GM21825 (cell line): ENCODE measurements at regions not wholly inside any gene's neighbourhood (a gene's known extent, or its start where the extent isn't known, plus 50 kb on each side); places are given as distances from the start of the nearest gene placed in this dataset.

Experiments used
- ATAC-seq: cut with Tn5 transposase; IDR thresholded peaks from one replicate; pipeline ENCODE4 v1.9.1; 2021; ENCODE audit warnings: mild to moderate bottlenecking, moderate library complexity; ENCODE audit not compliant: unreplicated experiment

- no peak for ATAC-seq
Measured at GRCh38 chr4:156191044-156191781, 237.5 kb upstream of the CTSO start.

- no peak for ATAC-seq
Measured at GRCh38 chr4:156190615-156191014, 236.9 kb upstream of the CTSO start.

GRCh38 chr4:156188596-156188995, 234.9 kb upstream of the CTSO start:
- no peak for ATAC-seq

- ATAC-seq, result no peak
Measured at GRCh38 chr4:156186111-156186510, 232.4 kb upstream of the CTSO start.

- no peak for ATAC-seq
Measured at GRCh38 chr4:156185514-156186055, 231.9 kb upstream of the CTSO start.

- no peak for ATAC-seq
Measured at GRCh38 chr4:156182269-156182668, 228.6 kb upstream of the CTSO start.

GRCh38 chr4:156177941-156178340, 224.3 kb upstream of the CTSO start:
- no peak for ATAC-seq

- no peak for ATAC-seq
Measured at GRCh38 chr4:156176896-156177295, 223.2 kb upstream of the CTSO start.

GRCh38 chr4:156173937-156174336, 220.3 kb upstream of the CTSO start:
- ATAC-seq, result no peak

GRCh38 chr4:156173486-156173885, 219.8 kb upstream of the CTSO start:
- no peak for ATAC-seq

- ATAC-seq, result no peak
Measured at GRCh38 chr4:156169861-156170260, 216.2 kb upstream of the CTSO start.

- no peak for ATAC-seq
Measured at GRCh38 chr4:156169011-156169410, 215.3 kb upstream of the CTSO start.

GRCh38 chr4:156168288-156168687, 214.6 kb upstream of the CTSO start:
- ATAC-seq, result no peak

- peak; percentile 81 for ATAC-seq
Measured at GRCh38 chr4:156158747-156159146, 205.1 kb upstream of the CTSO start.

GRCh38 chr4:156154978-156155377, 201.3 kb upstream of the CTSO start:
- no peak for ATAC-seq

- ATAC-seq, result no peak
Measured at GRCh38 chr4:156146571-156146970, 192.9 kb upstream of the CTSO start.

- ATAC-seq, result no peak
Measured at GRCh38 chr4:156144961-156145360, 191.3 kb upstream of the CTSO start.

- ATAC-seq, result no peak
Measured at GRCh38 chr4:156138781-156139280, 185.2 kb upstream of the CTSO start.

- ATAC-seq, result no peak
Measured at GRCh38 chr4:156137679-156138473, 184.2 kb upstream of the CTSO start.

GRCh38 chr4:156132196-156132595, 178.5 kb upstream of the CTSO start:
- no peak for ATAC-seq

GRCh38 chr4:156128616-156129015, 174.9 kb upstream of the CTSO start:
- ATAC-seq, result no peak
